GM12878 (cell line): ENCODE measurements at regions not wholly inside any gene's neighbourhood (a gene's known extent, or its start where the extent isn't known, plus 50 kb on each side); places are given as distances from the start of the nearest gene placed in this dataset.
A peak's percentile ranks its signal among the peaks of the same experiment; 100 is the strongest.

Experiments used
- ATAC-seq: fragments of 200-7000 bp; cut with Tn5 transposase; 3 replicates; pipeline ENCODE4 v1.9.1; 2020; ENCODE audit warnings: mild to moderate bottlenecking, moderate library complexity
- BruUV-seq: library from RNA; stranded (reverse); fragments of 400-500 nt; replicated peaks from 2 replicates; lab custom pipeline; 2021; lab: Mats Ljungman, UMichigan
- CTCF ChIA-PET: fragments of 300-600 bp; sonication (Branson Sonifier 250); formaldehyde crosslinking; extraction: SDS; loops from one replicate; lab custom pipeline; 2021; ENCODE audit warnings: inconsistent platforms; lab: Yijun Ruan, JAX
- POLR2A ChIA-PET: fragments of 350-600 bp; formaldehyde crosslinking; extraction: SDS; loops from one replicate; lab custom pipeline; 2021; ENCODE audit warnings: inconsistent platforms; lab: Charles Lee
- RAD21 ChIA-PET: fragments of 300-600 bp; sonication (Branson Sonifier 250); formaldehyde crosslinking; loops from one replicate; lab custom pipeline; 2023; ENCODE audit warnings: antibody characterized with exemption; ENCODE audit not compliant: unreplicated experiment; lab: Charles Lee
- SMC1A ChIA-PET: fragments of 300-600 bp; sonication (Branson Sonifier 250); formaldehyde crosslinking; loops from one replicate; lab custom pipeline; 2023; ENCODE audit not compliant: unreplicated experiment, uncharacterized antibody; lab: Charles Lee
- DNase-seq: peaks from one replicate; pipeline ENCODE4 v3.0.0-alpha.2; 2011; ENCODE audit warnings: low read depth, low spot score
- FAIRE-seq: peaks from 3 replicates; lab custom pipeline; 2011; peaks lifted over from hg19 to GRCh38; lab: Jason Lieb, UNC
- H2AFZ ChIP-seq: 2 replicates; pipeline ENCODE4 v1.6.0; 2011; ENCODE audit warnings: low read depth, low read length, control low read depth; ENCODE audit not compliant: control insufficient read depth
- H3K27ac ChIP-seq: 2 replicates; pipeline ENCODE4 v1.5.1; 2011; ENCODE audit warnings: control low read depth; ENCODE audit not compliant: control insufficient read depth, insufficient read depth
- H3K27me3 ChIP-seq, 2 experiments: replicated peaks in 1 of 2; 2 replicates each; pipeline versions ENCODE4 v1.6.0 to v1.6.1; 2011; ENCODE audit warnings: low read length in 1 of 2; ENCODE audit not compliant: control insufficient read depth in 2 of 2, insufficient read depth in 2 of 2
- H3K36me3 ChIP-seq, 2 experiments: 2 replicates each; pipeline ENCODE4 v1.5.1; 2011; ENCODE audit warnings: low read length in 1 of 2; ENCODE audit not compliant: control insufficient read depth in 2 of 2, insufficient read depth in 2 of 2
- H3K4me1 ChIP-seq: 2 replicates; pipeline ENCODE4 v1.6.1; 2011; ENCODE audit warnings: mild to moderate bottlenecking, low read length, moderate library complexity, mixed read lengths; ENCODE audit not compliant: control insufficient read depth, insufficient read depth
- H3K4me2 ChIP-seq: 2 replicates; pipeline ENCODE4 v1.6.0; 2011; ENCODE audit warnings: control low read depth; ENCODE audit not compliant: control insufficient read depth, insufficient read depth
- H3K4me3 ChIP-seq: fragments of 200-600 bp; sonication (generic); 2 replicates; pipeline ENCODE4 v1.5.1; 2016
- H3K79me2 ChIP-seq: 2 replicates; pipeline ENCODE4 v1.6.0; 2011; ENCODE audit warnings: low read length; ENCODE audit not compliant: control insufficient read depth, insufficient read depth
- H3K9ac ChIP-seq: 2 replicates; pipeline ENCODE4 v1.8.0; 2011; ENCODE audit warnings: low read length, control low read depth, mixed read lengths; ENCODE audit not compliant: control insufficient read depth, insufficient read depth
- H3K9me3 ChIP-seq: replicated peaks from 3 replicates; pipeline ENCODE4 v1.5.1; 2011; ENCODE audit warnings: mild to moderate bottlenecking, low read length; ENCODE audit not compliant: control insufficient read depth, insufficient read depth
- H4K20me1 ChIP-seq: 2 replicates; pipeline ENCODE4 v1.6.0; 2011; ENCODE audit not compliant: control insufficient read depth, insufficient read depth
- IKZF1 ChIP-seq: fragments of 450-650 bp; conservative IDR thresholded peaks from 2 replicates; pipeline ENCODE4 v1.6.1; 2017; ENCODE audit warnings: antibody characterized with exemption, mild to moderate bottlenecking
- RAD21 ChIP-seq: IDR thresholded peaks from 2 replicates; pipeline ENCODE4 v1.6.1; 2011; ENCODE audit warnings: mild to moderate bottlenecking, low read depth, low read length, moderate library complexity; ENCODE audit not compliant: insufficient read depth
- SMC3 ChIP-seq: IDR thresholded peaks from 2 replicates; pipeline ENCODE4 v1.6.1; 2011; ENCODE audit warnings: low read length, improper control_type of control experiment, borderline replicate concordance
- SREBF1 ChIP-seq: IDR thresholded peaks from 2 replicates; pipeline ENCODE4 v1.6.1; 2012; ENCODE audit warnings: mild to moderate bottlenecking, low read length
- WGBS: methylation state at CpG from one replicate; pipeline ENCODE4 v1.1.6; 2016; ENCODE audit warnings: low lambda C conversion rate; ENCODE audit not compliant: insufficient replicate concordance, insufficient coverage; ENCODE audit errors: missing lambda C conversion rate; 5-methylcytosine and 5-hydroxymethylcytosine counted together
- in situ Hi-C: fragments of 300-500 bp; cut with MboI; formaldehyde crosslinking; loops from 9 replicates; pipeline ENCODE4 v1.14.3; 2018; ENCODE audit warnings: mixed read lengths
- intact Hi-C: fragments of 100-400 bp; cut with micrococcal nuclease; formaldehyde crosslinking; loops from one replicate; pipeline ENCODE4 v1.14.2; 2022; ENCODE audit not compliant: unreplicated experiment
- TF ChIP-seq, protein P1 (sequence below): fragments of 450-650 bp; conservative IDR thresholded peaks from 2 replicates; pipeline ENCODE4 v1.6.1; 2017; ENCODE audit warnings: mild to moderate bottlenecking, moderate library complexity
- TF ChIP-seq, protein P2 (sequence below), 3 experiments: IDR thresholded peaks in 2 of 3; conservative IDR thresholded peaks in 1 of 3; 2 replicates each; pipeline ENCODE4 v1.5.1; 2011; ENCODE audit warnings: low read depth in 3 of 3, low read length in 3 of 3, mild to moderate bottlenecking in 3 of 3, control low read depth in 2 of 3, moderate library complexity in 2 of 3, inconsistent platforms in 1 of 3, mixed read lengths in 1 of 3; ENCODE audit not compliant: control insufficient read depth in 2 of 3, insufficient read depth in 1 of 3; ENCODE audit errors: extremely low read depth in 1 of 3

DNA sequence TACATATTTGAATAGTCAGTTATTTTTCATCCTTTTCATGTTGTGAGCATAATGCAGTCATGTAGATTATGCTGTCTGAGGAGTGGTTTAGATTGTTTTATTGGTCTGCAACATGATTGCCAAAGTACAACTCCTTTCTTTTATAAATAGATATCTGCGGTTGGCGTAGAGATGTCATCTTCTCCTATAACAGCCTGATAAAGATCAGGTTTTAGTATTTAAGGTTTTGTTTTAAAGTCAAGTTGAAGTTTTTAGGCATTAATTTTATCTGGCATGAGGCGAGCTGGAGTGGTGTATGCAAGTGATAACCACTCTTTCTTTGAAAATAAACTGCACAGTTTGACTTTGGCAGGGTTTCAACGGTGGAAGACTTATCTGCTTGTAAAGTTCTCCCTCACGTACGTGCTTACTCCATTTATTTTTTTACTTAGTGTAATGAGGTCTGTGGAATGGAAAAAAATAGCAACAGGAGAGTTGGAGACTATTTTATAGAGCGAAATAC, 126.3 kb downstream of the FBXO8 start:
- ChIA-PET CTCF (no interaction called here), RAD21 (no interaction called here), SMC1A (interaction anchor here (1.2 kb wide), 1 partner anchor 10 kb away, joined by 8 read pairs; no protein-coding TSS in a partner anchor), POLR2A (no interaction called here)
- WGBS: 33% methylated on average over 7 of the region's 7 CpGs
- H3K27me3 ChIP-seq: no peaks in the 10 kb centered on the region; a peak in 1 of 4 replicates
- H3K4me1 ChIP-seq: no peaks in the 10 kb centered on the region
- TF ChIP-seq, protein P1, sequence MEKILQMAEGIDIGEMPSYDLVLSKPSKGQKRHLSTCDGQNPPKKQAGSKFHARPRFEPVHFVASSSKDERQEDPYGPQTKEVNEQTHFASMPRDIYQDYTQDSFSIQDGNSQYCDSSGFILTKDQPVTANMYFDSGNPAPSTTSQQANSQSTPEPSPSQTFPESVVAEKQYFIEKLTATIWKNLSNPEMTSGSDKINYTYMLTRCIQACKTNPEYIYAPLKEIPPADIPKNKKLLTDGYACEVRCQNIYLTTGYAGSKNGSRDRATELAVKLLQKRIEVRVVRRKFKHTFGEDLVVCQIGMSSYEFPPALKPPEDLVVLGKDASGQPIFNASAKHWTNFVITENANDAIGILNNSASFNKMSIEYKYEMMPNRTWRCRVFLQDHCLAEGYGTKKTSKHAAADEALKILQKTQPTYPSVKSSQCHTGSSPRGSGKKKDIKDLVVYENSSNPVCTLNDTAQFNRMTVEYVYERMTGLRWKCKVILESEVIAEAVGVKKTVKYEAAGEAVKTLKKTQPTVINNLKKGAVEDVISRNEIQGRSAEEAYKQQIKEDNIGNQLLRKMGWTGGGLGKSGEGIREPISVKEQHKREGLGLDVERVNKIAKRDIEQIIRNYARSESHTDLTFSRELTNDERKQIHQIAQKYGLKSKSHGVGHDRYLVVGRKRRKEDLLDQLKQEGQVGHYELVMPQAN: no peak
- H3K4me3 ChIP-seq: no peak overlapping the region
- H3K9me3 ChIP-seq: no peaks in the 10 kb centered on the region
- no peak for DNase-seq
- H3K9ac ChIP-seq: no peak overlapping the region
- in situ Hi-C loops (no loop called here), intact Hi-C loops (no loop called here)
- FAIRE-seq: no peak
- H4K20me1 ChIP-seq: no peaks in the 10 kb centered on the region
- H3K79me2 ChIP-seq: no peaks in the 10 kb centered on the region
- ATAC-seq: no peak
- H3K27ac ChIP-seq: no peak overlapping the region
- no TSS peak for BruUV-seq
- H3K4me2 ChIP-seq: no peak overlapping the region
- H3K36me3 ChIP-seq: no peaks in the 10 kb centered on the region
- H2AFZ ChIP-seq: no peak overlapping the region

DNA sequence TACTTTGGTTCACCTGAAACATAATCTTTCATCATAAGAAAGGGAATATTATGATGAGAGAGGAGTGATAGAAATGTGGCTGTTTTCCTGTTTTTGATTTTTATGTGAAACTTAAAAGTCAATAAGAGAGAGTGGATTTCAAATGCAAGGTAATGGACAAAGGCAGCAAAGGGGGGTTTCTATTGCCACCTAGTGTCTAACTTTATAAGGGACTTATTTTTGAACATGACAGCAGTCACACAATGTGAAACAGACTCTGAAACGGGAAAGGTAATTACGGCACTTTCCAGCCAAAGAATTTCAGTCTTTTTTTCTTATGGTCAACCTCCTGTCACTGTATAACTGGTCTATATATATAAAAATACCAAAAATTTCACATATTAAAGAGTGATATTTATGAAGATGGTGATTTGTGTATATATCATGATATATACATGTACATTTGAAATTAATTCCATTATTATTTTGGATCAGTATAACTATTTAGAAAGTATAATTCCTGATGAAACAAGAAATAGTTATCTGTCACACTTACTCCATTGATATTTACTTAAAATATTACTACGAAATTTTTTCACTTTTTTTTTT, 127.1 kb downstream of the FBXO8 start:
- peak; percentile 91 for ATAC-seq
- BruUV-seq: no TSS peak
- Histone ChIP-seq H3K79me2 (no peaks in the 10 kb centered on the region), H3K36me3 (no peaks in the 10 kb centered on the region), H3K27me3 (no peaks in the 10 kb centered on the region; a peak in 1 of 4 replicates), H2AFZ (no peak overlapping the region), H4K20me1 (no peaks in the 10 kb centered on the region), H3K4me3 (no peak overlapping the region), H3K9me3 (no peaks in the 10 kb centered on the region), H3K4me2 (no peak overlapping the region), H3K9ac (no peak overlapping the region), H3K27ac (no peak overlapping the region), H3K4me1 (no peaks in the 10 kb centered on the region)
- in situ Hi-C loops: no loop called here
- 0% methylated on average over 3 of the region's 3 CpGs for WGBS
- FAIRE-seq: no peak
- ChIA-PET SMC1A (no interaction called here), POLR2A (no interaction called here), RAD21 (no interaction called here), CTCF (no interaction called here)
- DNase-seq: peak; percentile 4
- TF ChIP-seq, protein P2, sequence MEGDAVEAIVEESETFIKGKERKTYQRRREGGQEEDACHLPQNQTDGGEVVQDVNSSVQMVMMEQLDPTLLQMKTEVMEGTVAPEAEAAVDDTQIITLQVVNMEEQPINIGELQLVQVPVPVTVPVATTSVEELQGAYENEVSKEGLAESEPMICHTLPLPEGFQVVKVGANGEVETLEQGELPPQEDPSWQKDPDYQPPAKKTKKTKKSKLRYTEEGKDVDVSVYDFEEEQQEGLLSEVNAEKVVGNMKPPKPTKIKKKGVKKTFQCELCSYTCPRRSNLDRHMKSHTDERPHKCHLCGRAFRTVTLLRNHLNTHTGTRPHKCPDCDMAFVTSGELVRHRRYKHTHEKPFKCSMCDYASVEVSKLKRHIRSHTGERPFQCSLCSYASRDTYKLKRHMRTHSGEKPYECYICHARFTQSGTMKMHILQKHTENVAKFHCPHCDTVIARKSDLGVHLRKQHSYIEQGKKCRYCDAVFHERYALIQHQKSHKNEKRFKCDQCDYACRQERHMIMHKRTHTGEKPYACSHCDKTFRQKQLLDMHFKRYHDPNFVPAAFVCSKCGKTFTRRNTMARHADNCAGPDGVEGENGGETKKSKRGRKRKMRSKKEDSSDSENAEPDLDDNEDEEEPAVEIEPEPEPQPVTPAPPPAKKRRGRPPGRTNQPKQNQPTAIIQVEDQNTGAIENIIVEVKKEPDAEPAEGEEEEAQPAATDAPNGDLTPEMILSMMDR (IDR thresholded peaks at IDR 0.05 in 2 of 3, conservative IDR thresholded peaks at IDR 0.05 in 1 of 3; ENCODE audit: control insufficient read depth in 2 of 3, extremely low read depth in 1 of 3, insufficient read depth in 1 of 3, low read depth in 3 of 3, low read length in 3 of 3): peak; percentile 59 to 62 (median 61)
- TF ChIP-seq SMC3: peak; percentile 59
- TF ChIP-seq IKZF1: no peak
- no peak for TF ChIP-seq SREBF1
- peak; percentile 56 for TF ChIP-seq RAD21
- intact Hi-C loops: loop anchor here (1.0 kb wide), 1 partner anchor 650 kb away; no protein-coding TSS in a partner anchor
